SK-N-MC (cell line): ENCODE measurements at regions not wholly inside any gene's neighbourhood (a gene's known extent, or its start where the extent isn't known, plus 50 kb on each side); places are given as distances from the start of the nearest gene placed in this dataset.

ENCODE experiments used
- EZH2 ChIP-seq: fragments of 200-600 bp; sonication (generic); IDR thresholded peaks from one replicate; pipeline ENCODE4 v1.6.1; 2017; ENCODE audit warnings: antibody characterized with exemption
- POLR2AphosphoS5 ChIP-seq: IDR thresholded peaks from 2 replicates; pipeline ENCODE4 v1.6.1; 2012; ENCODE audit warnings: mild to moderate bottlenecking, low read depth, low read length, borderline replicate concordance

GRCh38 chr6:99013145-99013544 is 65.4 kb upstream of the FBXL4 start:
- TF ChIP-seq POLR2AphosphoS5 (no peak), EZH2 (no peak)
